ENCODE measurements at regions not wholly inside any gene's neighbourhood (a gene's known extent, or its start where the extent isn't known, plus 50 kb on each side); places are given as distances from the start of the nearest gene placed in this dataset.

GRCh38 chr7:128172151-128172550, 68.9 kb upstream of the LEP start:
- in situ Hi-C loops (cut with HindIII; ENCODE audit: low sequenced_read_pairs): no loop called here

GRCh38 chr7:128172963-128173362, 68.1 kb upstream of the LEP start:
- no peak for TF ChIP-seq CTCF (IDR thresholded peaks at IDR 0.05; ENCODE audit: low read depth, low read length, missing control alignments)

More at GRCh38 chr7:128172151-128172550, 68.9 kb upstream of the LEP start:
- H3K4me3 ChIP-seq (ENCODE audit: low read depth, low read length): no peak overlapping the region
- DNase-seq (ENCODE audit: low read depth): no peak
- no peak for TF ChIP-seq CTCF (IDR thresholded peaks at IDR 0.05; ENCODE audit: low read depth, low read length, missing control alignments)

GRCh38 chr7:128174386-128174785, 66.7 kb upstream of the LEP start:
- no peak for DNase-seq (ENCODE audit: low read depth)
- H3K4me3 ChIP-seq (ENCODE audit: low read depth, low read length): no peak overlapping the region
- TF ChIP-seq CTCF (IDR thresholded peaks at IDR 0.05; ENCODE audit: low read depth, low read length, missing control alignments): no peak
- in situ Hi-C loops (cut with HindIII; ENCODE audit: low sequenced_read_pairs): no loop called here

More at GRCh38 chr7:128172963-128173362, 68.1 kb upstream of the LEP start:
- H3K4me3 ChIP-seq (ENCODE audit: low read depth, low read length): no peak overlapping the region
- in situ Hi-C loops (cut with HindIII; ENCODE audit: low sequenced_read_pairs): no loop called here
- DNase-seq (ENCODE audit: low read depth): no peak

- no peak for TF ChIP-seq CTCF (IDR thresholded peaks at IDR 0.05; ENCODE audit: low read depth, low read length, missing control alignments)
- no peak for DNase-seq (ENCODE audit: low read depth)
- no peak overlapping the region for H3K4me3 ChIP-seq (ENCODE audit: low read depth, low read length)
- in situ Hi-C loops (cut with HindIII; ENCODE audit: low sequenced_read_pairs): no loop called here
Measured at GRCh38 chr7:128176696-128177095, 64.4 kb upstream of the LEP start.

GRCh38 chr7:128177768-128178550, 63.1 kb upstream of the LEP start:
- no peak overlapping the region for H3K4me3 ChIP-seq (ENCODE audit: low read depth, low read length)
- no peak for TF ChIP-seq CTCF (IDR thresholded peaks at IDR 0.05; ENCODE audit: low read depth, low read length, missing control alignments)
- in situ Hi-C loops (cut with HindIII; ENCODE audit: low sequenced_read_pairs): no loop called here
- no peak for DNase-seq (ENCODE audit: low read depth)

- DNase-seq (ENCODE audit: low read depth): no peak
- in situ Hi-C loops (cut with HindIII; ENCODE audit: low sequenced_read_pairs): no loop called here
- H3K4me3 ChIP-seq (ENCODE audit: low read depth, low read length): no peak overlapping the region
- TF ChIP-seq CTCF (IDR thresholded peaks at IDR 0.05; ENCODE audit: low read depth, low read length, missing control alignments): no peak
Measured at GRCh38 chr7:128178611-128179010, 62.5 kb upstream of the LEP start.

Data from astrocyte of the cerebellum (primary cell).